ENCODE measurements at regions not wholly inside any gene's neighbourhood (a gene's known extent, or its start where the extent isn't known, plus 50 kb on each side); places are given as distances from the start of the nearest gene placed in this dataset.

- DNase-seq (ENCODE audit: low spot score): no peak
These were observed 228.2 kb downstream of the TBL1XR1 start for GRCh38 chr3:176969066-176969465.

DNA sequence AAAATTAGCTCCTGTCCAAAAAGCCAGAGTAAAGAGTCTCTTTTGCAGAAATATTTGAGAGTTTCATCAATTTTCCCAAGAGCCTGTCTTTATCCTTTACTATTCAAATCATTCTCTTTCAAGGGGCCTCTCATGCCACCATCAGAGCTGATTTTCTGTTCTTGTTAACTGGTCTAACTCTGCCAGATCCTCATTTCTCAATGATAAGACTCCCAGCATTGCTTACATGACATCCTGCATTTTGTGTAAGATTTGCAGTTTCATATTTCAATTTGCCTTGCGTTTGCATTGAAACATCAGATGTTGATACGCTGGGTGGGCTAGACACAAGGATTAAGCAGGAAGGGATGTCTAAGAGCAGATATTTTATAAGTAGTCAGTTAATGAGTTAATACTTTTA lies 228.7 kb downstream of the TBL1XR1 start:
- DNase-seq (ENCODE audit: low spot score): no peak

GRCh38 chr3:176967522-176967921 lies 229.8 kb downstream of the TBL1XR1 start:
- DNase-seq (ENCODE audit: low spot score): no peak

DNA sequence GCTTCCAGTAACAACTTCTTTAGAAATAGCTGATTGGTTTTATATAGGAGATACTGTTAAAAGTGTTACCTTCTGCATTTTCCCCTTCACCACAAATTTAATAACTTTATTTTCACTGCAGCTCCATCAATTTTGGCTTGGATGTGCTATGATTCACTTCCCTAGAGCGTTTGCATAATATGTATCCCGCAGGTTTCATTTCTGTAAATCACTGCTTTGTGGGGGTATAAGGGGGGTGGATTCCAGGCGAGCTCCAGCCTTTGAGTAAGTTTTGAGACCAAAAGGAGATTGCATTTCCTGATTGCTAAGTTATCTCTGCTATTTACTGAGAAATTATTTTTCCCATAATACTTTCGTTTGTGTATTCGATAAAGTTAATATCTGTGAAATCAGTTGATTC lies 232.6 kb downstream of the TBL1XR1 start:
- DNase-seq (ENCODE audit: low spot score): no peak

GRCh38 chr3:176961916-176962315 lies 235.4 kb downstream of the TBL1XR1 start:
- no peak for DNase-seq (ENCODE audit: low spot score)

- no peak for DNase-seq (ENCODE audit: low spot score)
These were observed 237.4 kb downstream of the TBL1XR1 start for GRCh38 chr3:176959867-176960266.

- no peak for DNase-seq (ENCODE audit: low spot score)
These were observed 238.7 kb downstream of the TBL1XR1 start for GRCh38 chr3:176958560-176958959.

DNA sequence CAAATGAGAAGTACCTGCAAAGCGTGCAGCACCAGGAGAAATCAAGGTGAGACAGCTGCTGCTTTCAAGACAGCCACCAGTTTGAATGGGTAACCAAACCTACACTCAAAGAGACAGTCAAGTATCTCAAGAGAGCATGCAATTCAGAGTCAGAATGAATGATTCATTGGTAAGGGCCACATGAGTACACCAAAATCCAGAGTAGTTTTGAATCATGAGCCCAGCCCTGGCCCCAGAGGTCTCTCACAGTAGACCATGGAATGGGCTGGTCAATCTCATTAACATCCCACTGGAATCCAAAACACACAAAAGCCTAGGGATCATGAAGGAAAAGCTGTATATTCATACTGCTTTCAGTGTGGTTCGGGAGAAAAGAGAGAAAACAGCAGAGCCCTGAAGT lies 242.8 kb downstream of the TBL1XR1 start:
- DNase-seq (ENCODE audit: low spot score): no peak

- no peak for DNase-seq (ENCODE audit: low spot score)
These were observed 243.9 kb downstream of the TBL1XR1 start for GRCh38 chr3:176953106-176954060.

DNA sequence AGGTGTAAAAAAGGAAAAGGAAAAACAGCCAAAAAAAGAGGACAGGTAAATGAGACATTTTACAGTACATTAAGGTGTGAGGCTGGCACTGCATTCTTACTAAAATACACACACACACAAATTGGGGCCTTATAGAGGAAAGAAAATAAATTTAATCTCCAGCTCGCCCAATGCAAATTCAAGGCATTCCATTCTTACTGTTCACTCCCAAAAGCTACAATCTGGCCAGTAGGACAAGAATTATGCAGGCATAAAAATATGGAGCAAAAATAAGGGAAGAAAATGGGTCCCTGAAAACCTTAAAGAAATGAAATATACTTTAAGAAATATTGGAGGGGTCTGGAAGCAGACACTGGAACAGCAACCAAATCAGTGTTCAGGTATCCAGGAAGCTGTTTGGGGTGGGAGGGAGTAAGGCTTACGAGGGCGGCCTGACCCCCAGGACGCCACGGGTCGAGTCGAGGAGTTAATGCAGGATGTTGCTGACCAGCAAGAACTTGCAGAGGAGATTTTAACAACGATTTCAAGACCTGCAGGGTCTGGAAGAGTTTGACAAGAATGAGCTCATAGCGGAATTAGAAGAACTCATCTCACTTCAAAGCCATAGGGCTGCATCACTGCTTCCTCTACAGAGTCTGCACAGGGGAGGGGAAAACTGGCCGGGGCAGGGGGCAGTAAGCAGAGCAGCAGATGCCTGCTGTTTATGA lies 245.5 kb downstream of the TBL1XR1 start:
- DNase-seq (ENCODE audit: low spot score): no peak

GRCh38 chr3:176951144-176951543 lies 246.1 kb downstream of the TBL1XR1 start:
- DNase-seq (ENCODE audit: low spot score): no peak

DNA sequence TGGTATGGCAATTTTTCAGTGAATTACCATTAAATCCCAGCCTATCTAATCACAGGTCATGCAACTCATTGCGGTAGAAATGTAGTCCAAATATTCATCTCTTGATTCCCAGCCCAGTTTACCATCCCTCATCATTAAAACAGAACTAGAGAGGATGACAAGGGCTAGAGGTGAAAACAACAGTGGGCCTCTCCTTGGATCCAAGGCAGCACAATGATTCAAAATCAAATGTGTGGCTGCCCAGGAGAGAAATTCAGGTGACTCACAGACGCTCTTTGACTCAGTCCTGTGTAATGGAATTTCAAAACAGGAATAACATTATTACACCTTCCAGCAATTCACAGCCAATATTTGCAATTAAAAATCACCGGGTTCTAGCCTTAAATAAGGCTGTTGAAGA lies 246.5 kb downstream of the TBL1XR1 start:
- no peak for DNase-seq (ENCODE audit: low spot score)

- no peak for DNase-seq (ENCODE audit: low spot score)
These were observed 249.1 kb downstream of the TBL1XR1 start for GRCh38 chr3:176948151-176948550.

- no peak for DNase-seq (ENCODE audit: low spot score)
These were observed 251.1 kb downstream of the TBL1XR1 start for GRCh38 chr3:176946202-176946601.

DNA sequence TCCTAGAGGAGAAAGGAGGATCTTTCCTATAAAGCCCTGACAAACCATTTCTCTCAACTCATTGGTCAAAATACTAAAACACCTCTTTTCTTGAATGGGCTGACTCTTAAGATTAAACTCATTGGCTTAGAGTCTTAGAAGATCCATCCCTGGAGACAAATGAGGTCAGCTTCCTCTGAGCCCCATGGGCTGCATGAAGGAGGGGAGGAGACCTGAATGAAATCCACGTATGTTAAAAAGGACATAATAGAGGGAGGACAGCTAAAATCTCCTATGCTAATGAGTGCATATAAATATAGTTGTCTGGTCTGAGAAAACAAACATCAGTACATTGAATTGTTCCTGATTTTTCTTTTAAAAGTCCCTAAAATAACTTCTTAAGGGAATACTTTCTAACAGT lies 255.0 kb downstream of the TBL1XR1 start:
- DNase-seq (ENCODE audit: low spot score): no peak

- no peak for DNase-seq (ENCODE audit: low spot score)
These were observed 255.6 kb downstream of the TBL1XR1 start for GRCh38 chr3:176941689-176942088.

GRCh38 chr3:176939022-176939817 lies 258.1 kb downstream of the TBL1XR1 start:
- no peak for DNase-seq (ENCODE audit: low spot score)

- no peak for DNase-seq (ENCODE audit: low spot score)
These were observed 259.3 kb downstream of the TBL1XR1 start for GRCh38 chr3:176937994-176938393.

GRCh38 chr3:176937541-176937940 lies 259.7 kb downstream of the TBL1XR1 start:
- no peak for DNase-seq (ENCODE audit: low spot score)

DNA sequence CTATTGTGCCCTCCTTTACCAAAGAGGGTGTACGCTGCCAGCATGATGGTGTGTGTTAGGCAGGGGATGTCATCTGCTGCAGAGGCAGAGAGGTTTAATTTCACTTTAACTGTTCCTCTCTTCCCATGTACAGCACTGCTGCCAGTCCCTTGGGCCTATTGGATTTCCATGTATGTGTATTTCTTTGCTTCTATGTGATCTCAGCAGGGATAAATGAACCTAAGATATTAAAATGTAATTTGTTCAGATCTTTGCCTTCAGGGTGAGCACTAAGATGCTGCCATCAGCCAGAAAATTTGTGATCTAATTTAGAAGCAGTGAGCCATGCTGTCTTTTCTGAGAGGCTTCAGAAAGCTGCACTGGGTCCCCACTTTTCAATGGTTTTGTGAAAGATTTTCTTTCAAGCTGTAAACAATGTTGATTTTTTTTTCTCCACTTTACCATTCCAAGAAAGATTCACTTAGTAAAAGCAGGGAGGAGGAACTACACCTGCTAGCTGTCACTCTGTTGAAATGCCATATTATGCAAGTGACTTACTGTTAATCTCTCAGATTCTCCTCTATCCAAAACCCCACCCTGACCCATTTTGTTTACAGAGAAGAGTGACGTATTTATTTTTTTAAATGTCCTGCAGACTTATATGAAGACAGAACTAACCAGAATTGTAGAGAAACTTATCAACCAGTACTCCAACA lies 261.9 kb downstream of the TBL1XR1 start:
- no peak for DNase-seq (ENCODE audit: low spot score)

GRCh38 chr3:176934698-176935097 lies 262.6 kb downstream of the TBL1XR1 start:
- no peak for DNase-seq (ENCODE audit: low spot score)

DNA sequence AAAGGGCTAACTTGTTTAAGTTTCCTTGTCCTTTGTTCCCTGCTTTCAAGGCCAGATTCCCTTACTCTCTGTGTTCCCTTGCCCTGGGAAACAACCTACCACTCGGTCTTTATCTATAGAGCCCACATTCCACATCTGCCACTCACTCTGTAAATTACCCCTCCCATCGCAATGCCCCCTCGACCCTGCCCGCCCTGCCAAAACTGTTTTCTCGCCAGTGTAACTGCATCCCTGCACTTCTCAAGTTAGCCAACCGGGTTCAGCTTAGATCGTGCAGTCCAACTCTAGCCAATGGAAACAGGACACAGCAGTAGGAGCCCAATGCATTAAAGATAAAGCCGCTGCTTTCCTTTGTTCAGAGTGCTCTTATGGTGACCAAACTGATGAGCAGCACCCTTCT lies 263.6 kb downstream of the TBL1XR1 start:
- no peak for DNase-seq (ENCODE audit: low spot score)

All from ecto neural progenitor cell (in vitro differentiated cells).